Activated CD8-positive, alpha-beta memory T cell treated with anti-CD3 and anti-CD28 coated beads, Interleukin-2, amount 10 ng/mL, durations not matched to agents 7 days and 5 days (primary cell): ENCODE measurements at regions not wholly inside any gene's neighbourhood (a gene's known extent, or its start where the extent isn't known, plus 50 kb on each side); places are given as distances from the start of the nearest gene placed in this dataset.

ENCODE experiments used
- ATAC-seq: fragments of 150-1000 bp; cut with Tn5 transposase; one replicate; pipeline ENCODE4 v1.10.0; 2021; ENCODE audit warnings: moderate library complexity
- CTCF ChIA-PET: fragments of 350-600 bp; sonication (Branson Sonifier 250); formaldehyde crosslinking; loops from one replicate; lab custom pipeline; 2021; ENCODE audit warnings: antibody characterized with exemption; lab: Charles Lee
- DNase-seq: peaks from one replicate; pipeline ENCODE4 v3.0.0-alpha.2; 2020
- H3K27ac Mint-ChIP-seq: one replicate; pipeline ENCODE4 v1.8.0; 2021; ENCODE audit warnings: mild to moderate bottlenecking, mixed read lengths
- H3K27me3 Mint-ChIP-seq: one replicate; pipeline ENCODE4 v1.8.0; 2021; ENCODE audit warnings: mixed read lengths
- H3K36me3 Mint-ChIP-seq: one replicate; pipeline ENCODE4 v1.8.0; 2021; ENCODE audit warnings: mild to moderate bottlenecking, mixed read lengths
- H3K4me1 Mint-ChIP-seq: one replicate; pipeline ENCODE4 v1.8.0; 2021; ENCODE audit warnings: mixed read lengths
- H3K4me3 Mint-ChIP-seq: one replicate; pipeline ENCODE4 v1.8.0; 2021; ENCODE audit warnings: mild to moderate bottlenecking, moderate library complexity, mixed read lengths
- H3K9me3 Mint-ChIP-seq: one replicate; pipeline ENCODE4 v1.8.0; 2022; ENCODE audit warnings: low read depth, mixed read lengths

DNA sequence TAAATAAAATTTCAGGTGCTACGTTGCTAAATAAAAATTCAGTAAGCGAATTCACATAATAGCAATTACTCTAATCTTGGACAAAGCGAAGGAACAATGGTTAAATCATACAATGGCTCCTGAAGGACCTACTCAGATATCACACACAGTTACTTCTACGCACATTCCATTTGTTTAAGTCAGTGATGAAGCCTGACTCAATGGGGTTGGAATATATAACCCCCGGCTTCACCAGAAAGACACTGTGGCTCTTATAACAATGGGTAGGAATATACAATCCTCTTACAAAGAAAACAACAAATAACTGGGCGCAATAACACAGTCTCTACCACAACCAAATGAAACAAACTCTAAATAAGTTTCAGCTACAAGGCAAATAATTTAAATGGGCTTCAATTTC, 349.5 kb downstream of the IRS1 start:
- Mint-ChIP-seq H3K27me3 (peaks cover 13% of the 10 kb centered on the region), H3K36me3 (no peaks in the 10 kb centered on the region), H3K27ac (no peak overlapping the region), H3K9me3 (no peaks in the 10 kb centered on the region), H3K4me1 (peaks cover 2% of the 10 kb centered on the region), H3K4me3 (no peak overlapping the region)
- DNase-seq (no peak), ATAC-seq (no peak)
- CTCF ChIA-PET, result no interaction called here

DNA sequence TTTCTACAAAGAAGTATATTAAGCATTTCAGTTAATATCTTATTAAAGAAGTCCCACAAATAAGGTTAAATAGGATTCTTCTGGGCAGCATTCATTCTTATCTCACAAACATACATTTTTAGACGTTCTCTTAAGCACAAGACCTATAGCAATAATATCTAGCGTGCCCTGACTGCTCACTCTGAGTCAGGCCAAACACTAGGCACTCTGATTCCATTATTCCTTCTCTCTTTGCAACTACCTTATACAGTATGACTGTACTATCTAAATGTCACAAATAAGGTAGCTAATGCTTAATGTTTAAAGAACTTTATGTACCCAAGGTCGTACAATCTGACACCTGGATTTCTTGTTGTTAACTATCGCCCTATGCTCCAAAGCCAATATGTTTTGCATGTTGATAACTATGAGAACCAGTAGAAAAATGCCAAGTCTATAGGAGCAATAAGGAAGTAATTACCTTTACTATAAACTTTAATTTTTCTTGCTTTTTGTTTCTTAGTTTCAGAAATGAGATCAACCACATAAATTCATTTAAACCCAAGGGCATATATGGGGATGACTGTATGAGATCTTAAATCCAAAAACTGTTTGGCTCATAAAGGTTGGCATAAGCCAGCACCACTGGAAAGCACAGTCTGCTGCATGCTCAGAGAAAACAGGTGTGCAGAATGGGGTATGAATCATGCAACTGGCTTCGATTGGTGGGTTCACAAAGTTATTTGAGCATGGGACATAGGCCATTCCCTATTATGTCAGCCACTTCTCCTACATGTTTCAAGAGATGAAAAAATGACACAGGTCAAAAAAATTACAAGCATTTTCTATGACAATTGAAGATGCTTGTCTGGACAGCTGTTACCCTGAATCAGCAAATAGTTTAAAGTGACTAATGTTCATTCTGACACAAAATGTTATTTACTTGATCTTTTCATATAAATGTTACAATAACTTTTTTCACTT, 352.0 kb downstream of the IRS1 start:
- no peak for DNase-seq
- H3K27me3 Mint-ChIP-seq, result peaks cover 8% of the 10 kb centered on the region
- CTCF ChIA-PET, result no interaction called here
- no peaks in the 10 kb centered on the region for H3K4me1 Mint-ChIP-seq
- H3K36me3 Mint-ChIP-seq, result no peaks in the 10 kb centered on the region
- H3K4me3 Mint-ChIP-seq, result no peak overlapping the region
- H3K9me3 Mint-ChIP-seq, result no peaks in the 10 kb centered on the region
- H3K27ac Mint-ChIP-seq, result no peak overlapping the region
- ATAC-seq, result no peak

DNA sequence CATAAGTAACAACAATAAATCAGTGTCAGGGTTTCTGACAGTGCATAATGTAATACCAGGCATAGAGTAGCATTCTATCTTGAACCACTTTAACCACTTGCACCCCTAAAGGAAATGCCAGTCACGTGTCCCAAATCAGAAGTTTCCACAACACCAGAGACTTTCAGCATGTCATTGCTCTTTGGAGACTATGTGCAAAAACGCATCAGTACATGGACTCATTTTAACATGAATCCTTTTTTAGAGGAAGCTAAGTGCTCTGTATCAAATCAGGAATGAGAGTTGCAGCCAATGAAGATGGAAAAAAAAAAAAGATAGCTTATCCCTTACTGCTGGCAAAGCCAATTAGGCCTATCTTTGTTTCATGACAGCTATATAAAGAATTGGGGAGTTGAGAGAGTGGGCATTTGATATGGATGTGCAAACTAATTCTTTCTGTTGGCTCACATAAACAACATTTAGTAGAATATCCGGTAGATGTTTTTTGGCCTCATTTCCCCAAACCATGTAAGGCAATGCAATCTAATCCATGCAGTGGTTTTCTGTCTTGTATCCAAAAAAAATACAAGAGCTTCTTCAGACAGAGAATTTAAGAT, 353.1 kb downstream of the IRS1 start:
- Mint-ChIP-seq H3K4me1 (no peaks in the 10 kb centered on the region), H3K36me3 (no peaks in the 10 kb centered on the region), H3K27ac (no peak overlapping the region), H3K4me3 (no peak overlapping the region), H3K9me3 (no peaks in the 10 kb centered on the region), H3K27me3 (peaks cover 13% of the 10 kb centered on the region)
- no peak for DNase-seq
- CTCF ChIA-PET, result no interaction called here
- no peak for ATAC-seq

DNA sequence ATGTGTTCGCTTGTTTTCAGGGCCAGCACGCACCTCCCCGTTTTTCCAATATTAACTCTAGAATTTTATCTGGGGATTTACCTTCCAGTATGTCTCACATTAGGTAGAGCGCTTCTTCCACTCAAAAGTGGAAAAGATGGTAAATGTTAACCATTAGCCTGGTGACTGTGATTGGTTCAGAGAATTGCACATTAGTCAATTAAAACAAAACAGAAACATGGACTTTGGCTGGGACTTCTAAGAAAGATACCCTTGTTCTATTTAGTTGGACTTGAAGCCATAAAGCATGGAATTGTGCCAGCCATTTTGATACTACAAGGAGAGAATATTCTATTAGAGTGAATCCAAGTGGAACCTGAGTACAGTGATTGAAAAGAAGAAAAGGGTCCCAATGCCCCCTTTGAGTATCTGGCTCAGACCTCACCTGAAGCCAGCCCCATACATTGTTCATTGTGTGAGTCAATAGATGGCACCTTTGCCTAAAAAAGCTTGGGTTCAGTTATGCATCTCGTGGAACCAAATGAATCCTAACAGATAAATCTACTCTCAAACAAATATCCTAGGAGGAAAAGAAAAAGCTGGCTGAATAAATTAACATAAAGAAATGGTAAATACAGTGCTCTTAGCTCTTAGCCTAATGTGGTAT, 354.3 kb downstream of the IRS1 start:
- H3K4me3 Mint-ChIP-seq, result no peak overlapping the region
- CTCF ChIA-PET, result no interaction called here
- DNase-seq (no peak), ATAC-seq (no peak)
- no peaks in the 10 kb centered on the region for H3K9me3 Mint-ChIP-seq
- no peak overlapping the region for H3K27ac Mint-ChIP-seq
- no peaks in the 10 kb centered on the region for H3K36me3 Mint-ChIP-seq
- H3K27me3 Mint-ChIP-seq, result peaks cover 11% of the 10 kb centered on the region
- no peaks in the 10 kb centered on the region for H3K4me1 Mint-ChIP-seq

DNA sequence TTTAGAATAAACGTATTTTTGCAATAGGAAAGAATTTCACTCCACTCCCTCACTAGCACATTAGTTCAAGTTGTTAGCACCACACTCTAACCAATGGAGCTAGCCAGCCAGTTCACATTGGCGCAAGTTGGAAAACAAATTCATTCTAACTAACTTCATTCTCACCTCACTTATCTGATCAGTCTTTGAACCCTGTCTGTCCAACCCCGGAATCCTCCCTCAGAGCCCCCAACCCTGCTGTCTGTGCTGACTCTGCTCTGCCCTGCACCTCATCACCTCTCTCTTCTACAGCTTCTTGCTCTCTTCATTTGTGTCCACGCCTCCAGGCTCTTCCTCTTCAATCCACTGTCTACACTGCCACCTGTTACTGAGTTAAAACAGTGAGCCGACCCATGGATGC, 356.5 kb downstream of the IRS1 start:
- peaks cover 11% of the 10 kb centered on the region for H3K27me3 Mint-ChIP-seq
- no peak for DNase-seq
- CTCF ChIA-PET, result no interaction called here
- no peak for ATAC-seq
- no peak overlapping the region for H3K27ac Mint-ChIP-seq
- no peak overlapping the region for H3K4me3 Mint-ChIP-seq
- no peaks in the 10 kb centered on the region for H3K9me3 Mint-ChIP-seq
- no peaks in the 10 kb centered on the region for H3K36me3 Mint-ChIP-seq
- H3K4me1 Mint-ChIP-seq, result no peaks in the 10 kb centered on the region

DNA sequence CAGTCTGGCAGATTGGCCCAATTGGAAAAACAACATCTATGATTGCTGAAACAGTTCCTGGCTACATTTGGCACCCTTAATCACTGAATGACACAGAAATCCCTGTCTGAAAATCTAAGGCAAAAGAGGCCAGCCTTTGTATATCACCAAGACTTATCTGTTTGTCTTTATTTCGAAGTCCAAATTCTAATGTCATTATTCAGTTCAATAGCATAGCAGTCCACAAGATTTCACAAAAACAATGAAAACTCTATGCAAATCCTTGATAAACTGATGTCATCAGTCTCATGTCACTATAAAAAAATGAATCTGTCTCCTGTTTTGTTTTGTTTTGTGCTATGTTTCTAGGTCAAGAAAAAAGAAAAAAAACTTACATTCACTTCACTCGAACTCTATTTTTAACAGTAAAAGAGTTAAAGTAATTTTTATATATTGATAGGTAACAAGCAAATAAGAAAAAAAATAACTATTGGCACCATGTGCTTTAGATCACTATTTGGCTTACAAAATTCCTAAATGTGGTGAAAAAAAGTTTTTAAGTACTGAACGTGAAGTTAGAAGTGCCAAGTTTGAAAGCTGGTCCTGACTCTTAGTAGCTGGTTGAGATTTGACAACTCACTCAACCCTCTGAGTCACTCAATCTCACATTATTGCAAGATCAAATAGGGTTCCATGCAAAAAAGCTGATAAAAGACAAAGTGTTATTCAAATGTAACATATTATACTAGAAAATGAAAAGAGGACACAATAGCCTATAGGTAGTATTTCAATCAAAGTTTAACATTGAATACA, 359.3 kb downstream of the IRS1 start:
- H3K36me3 Mint-ChIP-seq, result no peaks in the 10 kb centered on the region
- DNase-seq, result no peak
- CTCF ChIA-PET, result no interaction called here
- H3K9me3 Mint-ChIP-seq, result no peaks in the 10 kb centered on the region
- no peak overlapping the region for H3K27ac Mint-ChIP-seq
- no peaks in the 10 kb centered on the region for H3K4me1 Mint-ChIP-seq
- ATAC-seq, result no peak
- no peak overlapping the region for H3K4me3 Mint-ChIP-seq
- H3K27me3 Mint-ChIP-seq, result peaks cover 11% of the 10 kb centered on the region

DNA sequence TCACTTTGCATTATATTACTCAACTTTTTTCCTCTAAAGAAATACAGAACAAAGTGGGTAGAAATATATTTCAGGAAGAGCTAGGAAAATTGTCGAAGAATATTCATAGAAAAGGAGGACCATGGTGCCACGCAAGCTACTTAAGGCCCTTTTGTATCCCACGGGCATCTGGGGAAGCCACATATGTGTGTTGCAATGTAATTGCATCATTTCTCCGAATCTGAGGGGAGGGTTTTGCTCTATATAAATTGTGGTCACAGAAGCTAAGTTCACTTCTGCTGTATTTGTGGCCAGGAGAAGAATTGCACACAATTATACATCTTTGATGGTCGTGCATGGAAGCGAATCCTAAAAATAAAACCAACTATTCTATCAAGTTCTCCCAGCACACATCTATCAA, 360.3 kb downstream of the IRS1 start:
- Mint-ChIP-seq H3K4me1 (no peaks in the 10 kb centered on the region), H3K27ac (no peak overlapping the region), H3K36me3 (no peaks in the 10 kb centered on the region), H3K9me3 (no peaks in the 10 kb centered on the region), H3K4me3 (no peak overlapping the region), H3K27me3 (peaks cover 15% of the 10 kb centered on the region)
- CTCF ChIA-PET, result no interaction called here
- ATAC-seq (no peak), DNase-seq (no peak)

DNA sequence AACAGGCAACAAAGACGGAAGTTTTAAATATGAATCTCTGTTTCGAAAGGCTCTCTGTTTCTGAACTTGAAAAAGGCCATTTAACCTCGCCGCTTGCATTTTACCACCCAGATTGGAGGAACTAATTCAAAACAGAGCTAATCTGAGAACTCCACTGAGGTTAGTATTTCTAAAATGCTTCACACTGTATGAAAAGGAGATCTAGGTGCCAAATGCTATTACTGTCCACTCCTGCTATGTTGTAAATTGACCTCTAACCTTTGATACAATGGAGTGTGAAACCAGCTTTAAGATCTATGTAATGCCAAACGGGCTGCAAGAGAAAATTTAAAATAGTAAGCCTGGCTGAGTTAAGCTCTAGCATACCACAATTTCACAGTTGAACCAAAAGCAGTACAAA, 364.5 kb downstream of the IRS1 start:
- no peaks in the 10 kb centered on the region for H3K9me3 Mint-ChIP-seq
- DNase-seq (no peak), ATAC-seq (no peak)
- no peak overlapping the region for H3K4me3 Mint-ChIP-seq
- H3K36me3 Mint-ChIP-seq, result no peaks in the 10 kb centered on the region
- H3K27ac Mint-ChIP-seq, result no peak overlapping the region
- CTCF ChIA-PET, result no interaction called here
- H3K4me1 Mint-ChIP-seq, result no peaks in the 10 kb centered on the region
- H3K27me3 Mint-ChIP-seq, result peaks cover 12% of the 10 kb centered on the region

DNA sequence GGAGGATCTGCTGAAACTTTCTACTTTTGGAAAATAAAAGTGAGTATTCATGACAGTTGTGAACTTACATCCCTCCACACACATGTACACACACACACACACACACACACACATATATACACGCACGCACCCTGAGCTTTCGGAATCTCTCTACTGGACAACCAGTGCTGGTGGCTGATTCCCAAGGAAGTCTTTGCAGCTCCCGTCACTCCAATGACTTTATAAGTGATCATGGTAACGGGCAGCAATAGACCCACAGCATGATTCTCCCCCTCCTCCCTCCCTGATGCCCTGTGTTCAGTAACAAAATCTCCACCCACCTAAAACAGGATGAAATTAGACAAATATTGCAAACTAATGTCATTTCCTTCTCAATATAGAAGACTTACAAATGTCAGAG, 364.9 kb downstream of the IRS1 start:
- Mint-ChIP-seq H3K9me3 (no peaks in the 10 kb centered on the region), H3K4me1 (no peaks in the 10 kb centered on the region), H3K27ac (no peak overlapping the region), H3K36me3 (no peaks in the 10 kb centered on the region), H3K27me3 (peaks cover 11% of the 10 kb centered on the region), H3K4me3 (no peak overlapping the region)
- DNase-seq (no peak), ATAC-seq (no peak)
- CTCF ChIA-PET, result no interaction called here

DNA sequence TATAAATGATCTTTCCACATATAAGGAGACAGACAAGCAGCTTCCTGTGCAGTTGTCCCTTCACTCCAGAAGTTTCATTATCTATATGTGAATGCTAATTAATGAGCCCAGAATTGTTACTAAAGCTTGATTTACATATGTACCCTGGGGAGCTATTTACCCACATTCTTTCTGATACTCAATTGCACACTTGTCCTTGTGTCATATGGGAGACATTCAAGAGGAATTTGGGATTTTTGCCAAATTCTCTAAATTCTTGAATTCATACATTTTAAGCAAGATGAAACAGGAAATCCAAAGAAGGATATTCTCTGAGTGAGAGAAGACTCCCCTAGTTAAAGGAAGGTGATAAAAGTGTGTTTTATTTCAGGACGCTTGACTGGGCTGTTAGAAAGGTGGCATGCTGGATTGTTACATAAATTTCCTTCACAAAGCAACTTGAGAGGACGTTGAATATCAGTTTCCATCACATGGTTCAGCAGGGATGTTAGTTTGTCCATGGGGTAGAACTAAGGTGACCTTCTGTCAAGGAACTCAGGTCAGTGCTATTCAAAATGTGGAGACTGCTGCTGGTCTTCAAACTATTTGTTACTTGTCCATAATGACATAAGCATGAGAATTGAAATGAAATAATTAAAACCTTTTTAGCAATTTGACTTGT, 368.2 kb downstream of the IRS1 start:
- H3K36me3 Mint-ChIP-seq, result no peaks in the 10 kb centered on the region
- CTCF ChIA-PET, result no interaction called here
- ATAC-seq, result no peak
- no peaks in the 10 kb centered on the region for H3K4me1 Mint-ChIP-seq
- H3K4me3 Mint-ChIP-seq, result no peak overlapping the region
- DNase-seq, result no peak
- H3K27me3 Mint-ChIP-seq, result peaks cover 15% of the 10 kb centered on the region
- no peak overlapping the region for H3K27ac Mint-ChIP-seq
- no peaks in the 10 kb centered on the region for H3K9me3 Mint-ChIP-seq

DNA sequence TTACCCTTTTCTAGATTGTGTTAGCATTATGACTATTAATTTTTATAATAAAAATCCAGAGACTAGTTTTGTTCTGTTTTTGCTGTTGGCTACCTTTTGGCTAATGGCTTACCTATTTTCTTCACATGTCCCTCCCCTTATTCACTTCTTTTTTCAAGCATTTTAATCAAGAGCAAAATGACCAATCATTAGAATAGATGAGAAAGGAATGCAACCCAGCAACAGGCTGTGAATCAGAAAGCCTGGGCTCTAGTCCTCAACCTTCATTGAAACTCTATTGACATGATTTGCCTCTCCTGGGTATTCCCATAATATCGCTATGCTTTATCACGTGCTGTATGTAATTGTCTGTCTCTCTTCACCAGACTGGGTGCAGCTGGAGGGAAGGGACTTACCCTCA, 370.1 kb downstream of the IRS1 start:
- Mint-ChIP-seq H3K27ac (no peak overlapping the region), H3K4me1 (no peaks in the 10 kb centered on the region), H3K4me3 (no peak overlapping the region), H3K27me3 (peaks cover 20% of the 10 kb centered on the region), H3K9me3 (no peaks in the 10 kb centered on the region), H3K36me3 (no peaks in the 10 kb centered on the region)
- CTCF ChIA-PET, result no interaction called here
- ATAC-seq (no peak), DNase-seq (no peak)

DNA sequence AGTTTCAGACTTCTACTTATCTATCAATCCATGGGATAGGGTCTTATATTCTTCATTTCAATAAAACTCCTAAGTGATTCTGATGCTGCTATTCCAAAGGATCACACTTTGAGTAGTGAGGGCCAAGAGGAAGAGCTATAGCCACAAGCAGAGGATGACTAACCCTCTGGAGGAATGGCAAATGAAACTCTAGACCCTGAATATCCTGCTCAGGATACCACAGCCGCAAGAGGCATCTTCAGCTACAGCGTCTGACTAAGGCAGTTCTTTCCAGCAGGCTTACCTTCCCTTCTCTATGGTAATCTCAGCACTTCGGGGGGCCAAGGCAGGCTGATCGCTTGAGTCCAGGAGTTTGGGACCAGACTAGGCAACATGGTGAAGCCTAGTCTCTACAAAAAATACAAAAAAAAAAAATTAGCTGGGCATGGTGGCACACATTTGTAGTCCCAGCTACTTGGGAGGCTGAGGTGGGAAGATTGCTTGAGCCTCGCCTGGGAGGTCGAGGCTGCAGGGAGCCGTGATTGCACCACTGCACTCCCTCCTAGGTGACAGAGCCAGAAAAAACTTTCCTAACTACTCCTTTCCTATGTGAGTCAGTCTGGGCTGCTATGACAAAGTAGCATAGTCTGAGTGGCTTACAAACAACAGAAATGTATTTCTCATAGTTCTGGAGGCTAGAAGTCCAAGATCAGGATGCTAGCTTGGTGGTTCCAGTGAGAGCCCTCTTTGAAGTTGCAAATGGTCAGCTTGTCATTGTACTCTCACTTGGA, 371.9 kb downstream of the IRS1 start:
- Mint-ChIP-seq H3K4me3 (no peak overlapping the region), H3K27ac (no peak overlapping the region), H3K36me3 (no peaks in the 10 kb centered on the region), H3K9me3 (no peaks in the 10 kb centered on the region), H3K4me1 (peaks cover 12% of the 10 kb centered on the region), H3K27me3 (peaks cover 26% of the 10 kb centered on the region)
- ATAC-seq, result no peak
- no peak for DNase-seq
- CTCF ChIA-PET, result no interaction called here
